Tibial nerve (tissue), 4 donors: ENCODE measurements at regions not wholly inside any gene's neighbourhood (a gene's known extent, or its start where the extent isn't known, plus 50 kb on each side); places are given as distances from the start of the nearest gene placed in this dataset.
"Not testable (repeated sequence)": the region's sequence is repeated elsewhere in the genome, so short reads cannot be mapped to it uniquely, and the experiment has no call there.

Experiments used
- DNase-seq, 2 donors: peaks; one replicate each; pipeline ENCODE4 v3.0.0-alpha.2; 2019; ENCODE audit warnings: low spot score in 2 of 2
- H3K27ac ChIP-seq, 4 donors: fragments of 200-600 bp; sonication (generic) in 3 of 4; one replicate each; pipeline ENCODE4 v1.5.1; 2017 to 2019; ENCODE audit warnings: mild to moderate bottlenecking in 1 of 4
- H3K27me3 ChIP-seq, 2 donors: fragments of 200-600 bp; sonication (generic) in 1 of 2; one replicate each; pipeline versions ENCODE4 v1.5.1 to v1.6.0; 2017 to 2019
- H3K36me3 ChIP-seq, 3 donors: fragments of 200-600 bp; sonication (generic); one replicate each; pipeline ENCODE4 v1.5.1; 2018 to 2019
- H3K4me1 ChIP-seq, 4 donors: fragments of 200-600 bp; sonication (generic) in 3 of 4; one replicate each; pipeline ENCODE4 v1.5.1; 2017 to 2019
- H3K4me3 ChIP-seq, 4 donors: fragments of 200-600 bp; sonication (generic) in 3 of 4; one replicate each; pipeline ENCODE4 v1.5.1; 2017 to 2019; ENCODE audit warnings: mild to moderate bottlenecking in 1 of 4, moderate library complexity in 1 of 4
- H3K9me3 ChIP-seq, 4 donors: fragments of 200-600 bp; sonication (generic) in 3 of 4; one replicate each; pipeline ENCODE4 v1.5.1; 2017 to 2019
- EP300 ChIP-seq, 2 donors: sonication (generic); formaldehyde crosslinking; IDR thresholded peaks; one replicate each; pipeline ENCODE4 v1.6.1; 2017; ENCODE audit warnings: antibody characterized with exemption in 2 of 2, mild to moderate bottlenecking in 1 of 2
- POLR2A ChIP-seq, 2 donors: fragments of 450-650 bp; IDR thresholded peaks; one replicate each; pipeline ENCODE4 v1.6.1; 2017; ENCODE audit warnings: antibody characterized with exemption in 2 of 2, mild to moderate bottlenecking in 2 of 2, moderate library complexity in 2 of 2
- WGBS, 2 donors: methylation state at CpG; one replicate each; pipeline ENCODE4 v1.1.5; 2018; 5-methylcytosine and 5-hydroxymethylcytosine counted together
- TF ChIP-seq, protein P1 (sequence below), 5 experiments: fragments of 200-600 bp in 3 of 5; fragments of 450-650 bp in 2 of 5; sonication (generic) in 3 of 5; IDR thresholded peaks; one replicate each; pipeline ENCODE4 v1.5.1; 2016 to 2019; ENCODE audit warnings: antibody characterized with exemption in 5 of 5, mild to moderate bottlenecking in 3 of 5, moderate library complexity in 2 of 5

DNA sequence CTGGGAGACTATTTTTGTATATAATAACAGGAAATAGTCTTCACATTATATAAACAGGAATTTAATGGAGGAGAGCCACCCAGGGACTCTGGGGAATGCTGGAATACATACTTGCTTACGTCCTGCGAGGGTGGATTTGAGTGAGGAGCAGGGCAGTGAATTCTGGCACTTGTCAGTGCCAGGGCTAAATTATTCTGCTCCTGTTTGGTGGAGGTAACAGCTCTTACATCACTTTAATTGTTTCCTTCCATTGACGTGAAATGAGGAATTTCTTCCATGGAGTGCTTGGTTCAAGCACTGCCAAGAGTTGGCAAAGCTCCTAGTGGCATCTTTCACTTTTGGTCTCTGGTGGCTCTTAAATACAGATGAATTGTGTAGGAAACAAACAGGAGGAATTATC lies 94.1 kb upstream of the GOLGA8J start:
- DNase-seq, result no peak
- peaks cover 0 to 5% (median 0%) of the 10 kb centered on the region in 4 donors for H3K4me1 ChIP-seq
- H3K27ac ChIP-seq, result no peak overlapping the region
- TF ChIP-seq POLR2A (IDR thresholded peaks at IDR 0.05), result no peak
- TF ChIP-seq EP300 (IDR thresholded peaks at IDR 0.05), result no peak
- 33 to 50% methylated on average over 3 of the region's 3 CpGs for WGBS, 2 donors
- no peaks in the 10 kb centered on the region for H3K9me3 ChIP-seq
- no peaks in the 10 kb centered on the region for H3K27me3 ChIP-seq
- H3K4me3 ChIP-seq, result no peak overlapping the region
- H3K36me3 ChIP-seq, result no peaks in the 10 kb centered on the region

DNA sequence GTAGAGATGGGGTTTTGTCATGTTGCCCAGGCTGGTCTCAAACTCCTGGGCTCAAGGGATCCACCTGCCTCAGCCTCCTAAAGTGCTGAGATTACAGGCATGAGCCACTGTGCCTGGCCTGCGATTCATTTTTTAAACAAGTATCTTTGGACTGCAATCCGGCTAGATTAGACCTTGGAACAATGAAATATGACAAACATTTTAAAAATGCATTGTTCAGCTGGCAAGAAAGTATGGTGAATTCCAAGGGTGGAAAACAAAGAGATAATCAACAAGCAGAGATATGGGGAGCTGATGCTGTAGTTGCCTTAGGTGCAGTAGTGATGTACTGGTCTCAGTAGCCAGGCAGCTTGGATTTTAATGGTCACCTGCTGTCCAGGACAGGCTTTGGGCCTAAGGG lies 95.8 kb upstream of the GOLGA8J start:
- no peaks in the 10 kb centered on the region for H3K9me3 ChIP-seq
- H3K4me1 ChIP-seq, result peaks cover 0 to 5% (median 0%) of the 10 kb centered on the region in 4 donors
- no peaks in the 10 kb centered on the region for H3K27me3 ChIP-seq
- TF ChIP-seq EP300 (IDR thresholded peaks at IDR 0.05), result no peak
- no peak for TF ChIP-seq POLR2A (IDR thresholded peaks at IDR 0.05)
- TF ChIP-seq, protein P1, sequence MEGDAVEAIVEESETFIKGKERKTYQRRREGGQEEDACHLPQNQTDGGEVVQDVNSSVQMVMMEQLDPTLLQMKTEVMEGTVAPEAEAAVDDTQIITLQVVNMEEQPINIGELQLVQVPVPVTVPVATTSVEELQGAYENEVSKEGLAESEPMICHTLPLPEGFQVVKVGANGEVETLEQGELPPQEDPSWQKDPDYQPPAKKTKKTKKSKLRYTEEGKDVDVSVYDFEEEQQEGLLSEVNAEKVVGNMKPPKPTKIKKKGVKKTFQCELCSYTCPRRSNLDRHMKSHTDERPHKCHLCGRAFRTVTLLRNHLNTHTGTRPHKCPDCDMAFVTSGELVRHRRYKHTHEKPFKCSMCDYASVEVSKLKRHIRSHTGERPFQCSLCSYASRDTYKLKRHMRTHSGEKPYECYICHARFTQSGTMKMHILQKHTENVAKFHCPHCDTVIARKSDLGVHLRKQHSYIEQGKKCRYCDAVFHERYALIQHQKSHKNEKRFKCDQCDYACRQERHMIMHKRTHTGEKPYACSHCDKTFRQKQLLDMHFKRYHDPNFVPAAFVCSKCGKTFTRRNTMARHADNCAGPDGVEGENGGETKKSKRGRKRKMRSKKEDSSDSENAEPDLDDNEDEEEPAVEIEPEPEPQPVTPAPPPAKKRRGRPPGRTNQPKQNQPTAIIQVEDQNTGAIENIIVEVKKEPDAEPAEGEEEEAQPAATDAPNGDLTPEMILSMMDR (IDR thresholded peaks at IDR 0.05), result no peak
- no peak for DNase-seq
- H3K27ac ChIP-seq, result no peak overlapping the region
- no peaks in the 10 kb centered on the region for H3K36me3 ChIP-seq
- 45 to 48% methylated on average over 2 of the region's 2 CpGs for WGBS, 2 donors
- H3K4me3 ChIP-seq, result no peak overlapping the region

DNA sequence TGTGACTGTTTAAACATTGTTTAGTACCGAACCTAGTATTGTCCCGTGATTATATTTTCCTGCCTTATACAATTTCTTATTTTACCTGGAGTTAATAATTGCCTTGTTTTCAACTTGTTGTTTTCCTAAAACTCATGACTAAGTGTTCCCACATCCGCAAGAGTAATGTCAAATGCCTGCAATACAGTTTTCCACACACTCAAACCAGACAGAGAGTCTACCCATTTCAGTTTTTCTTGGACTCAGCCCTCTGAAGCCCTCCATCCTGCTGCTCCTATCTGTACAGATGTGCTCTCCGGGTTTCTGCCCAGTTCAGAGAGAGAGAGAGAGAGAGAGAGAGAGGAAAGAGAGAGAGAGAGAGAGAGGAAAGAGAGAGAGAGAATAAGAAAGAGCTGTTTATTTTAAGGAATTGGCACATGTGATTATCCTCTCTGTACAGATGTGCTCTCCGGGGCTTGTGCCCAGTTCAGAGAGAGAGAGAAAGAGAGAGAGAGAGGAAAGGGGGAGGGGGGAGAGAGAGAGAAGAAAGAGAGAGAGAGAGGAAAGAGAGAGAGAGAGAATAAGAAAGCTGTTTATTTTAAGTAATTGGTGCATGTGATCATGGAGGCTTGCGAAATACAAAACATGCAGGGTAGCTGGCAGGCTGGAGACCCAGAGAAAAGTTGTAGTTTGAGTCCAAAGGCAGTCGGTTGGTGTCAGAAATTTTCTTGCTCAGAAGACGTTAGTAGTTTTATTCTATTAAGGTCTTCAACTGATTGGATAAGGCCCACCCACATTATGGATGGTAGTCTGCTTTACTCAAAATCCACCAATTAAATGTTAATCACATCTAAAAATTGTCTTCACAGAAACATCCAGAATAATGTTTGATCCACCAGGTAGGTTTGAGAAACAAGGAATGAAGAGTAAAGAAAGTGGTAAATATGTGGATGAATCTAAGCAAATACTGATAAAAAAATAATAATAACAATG lies 104.1 kb upstream of the GOLGA8J start:
- Histone ChIP-seq H3K27me3 (no peaks in the 10 kb centered on the region), H3K4me1 (peaks cover 0 to 7% (median 0%) of the 10 kb centered on the region in 4 donors), H3K4me3 (no peak overlapping the region), H3K9me3 (no peaks in the 10 kb centered on the region), H3K27ac (peak overlapping the region in 1 of 4 donors; percentile 13), H3K36me3 (no peaks in the 10 kb centered on the region)
- WGBS, 2 donors, result 62 to 69% methylated on average over 8 of the region's 8 CpGs
- DNase-seq, result no peak
- TF ChIP-seq, protein P1 (IDR thresholded peaks at IDR 0.05), result peak in 4 of 5 experiments; percentile 9 to 66 (median 40)
- no peak for TF ChIP-seq EP300 (IDR thresholded peaks at IDR 0.05)

DNA sequence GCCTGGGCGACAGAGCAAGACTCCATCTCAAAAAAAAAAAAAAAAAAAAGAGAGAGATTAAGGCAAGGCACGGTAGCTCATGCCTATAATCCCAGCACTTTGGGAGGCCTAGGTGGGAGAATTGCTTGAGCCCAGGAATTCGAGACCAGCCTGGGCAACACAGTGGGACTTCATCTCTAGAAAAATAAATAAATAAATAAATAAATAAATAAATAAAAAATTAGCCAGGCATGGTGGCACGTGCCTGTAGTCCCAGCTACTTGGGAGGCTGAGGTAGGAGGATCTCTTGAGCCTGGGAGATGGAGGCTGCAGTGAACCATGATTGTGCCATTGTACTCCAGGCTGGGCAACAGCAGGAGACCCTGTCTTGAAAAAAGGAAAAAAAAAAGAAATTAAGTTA lies 108.7 kb upstream of the GOLGA8J start:
- peaks cover 0 to 11% (median 0%) of the 10 kb centered on the region in 4 donors for H3K4me1 ChIP-seq
- H3K9me3 ChIP-seq, H3K4me3 ChIP-seq, H3K27me3 ChIP-seq, DNase-seq, H3K36me3 ChIP-seq, H3K27ac ChIP-seq: not testable (repeated sequence)
- WGBS, 2 donors, result 90 to 96% methylated on average over 4 of the region's 4 CpGs

DNA sequence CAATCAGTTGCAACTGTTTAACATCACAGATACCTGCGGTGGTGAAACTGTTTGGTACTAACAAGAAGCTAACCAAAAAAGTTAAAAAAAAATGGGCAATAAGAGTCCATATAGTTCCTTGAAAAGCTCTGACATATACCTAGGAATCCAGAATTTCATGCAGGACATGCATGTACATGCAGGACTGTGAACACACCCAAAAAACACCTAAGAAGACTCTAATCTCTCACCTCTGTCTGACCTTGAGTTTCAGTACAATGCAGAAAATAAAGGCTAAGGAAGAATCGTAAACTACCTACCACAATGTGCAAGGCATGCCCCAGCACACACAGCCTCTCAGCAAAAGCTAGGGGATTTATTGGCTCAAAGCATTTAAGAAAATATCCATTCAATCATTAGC lies 110.7 kb upstream of the GOLGA8J start:
- H3K36me3 ChIP-seq, result no peaks in the 10 kb centered on the region
- peaks cover 0 to 8% (median 0%) of the 10 kb centered on the region in 4 donors for H3K4me1 ChIP-seq
- TF ChIP-seq POLR2A (IDR thresholded peaks at IDR 0.05) (no peak), EP300 (IDR thresholded peaks at IDR 0.05) (no peak)
- TF ChIP-seq, protein P1 (IDR thresholded peaks at IDR 0.05), result no peak
- DNase-seq, result no peak
- H3K27ac ChIP-seq, result no peak overlapping the region
- peaks cover 0 to 8% (median 0%) of the 10 kb centered on the region in 4 donors for H3K9me3 ChIP-seq
- H3K27me3 ChIP-seq, result peaks cover 0 to 8% of the 10 kb centered on the region in 2 donors
- 95 to 97% methylated on average over 2 of the region's 2 CpGs for WGBS, 2 donors
- H3K4me3 ChIP-seq, result no peak overlapping the region

DNA sequence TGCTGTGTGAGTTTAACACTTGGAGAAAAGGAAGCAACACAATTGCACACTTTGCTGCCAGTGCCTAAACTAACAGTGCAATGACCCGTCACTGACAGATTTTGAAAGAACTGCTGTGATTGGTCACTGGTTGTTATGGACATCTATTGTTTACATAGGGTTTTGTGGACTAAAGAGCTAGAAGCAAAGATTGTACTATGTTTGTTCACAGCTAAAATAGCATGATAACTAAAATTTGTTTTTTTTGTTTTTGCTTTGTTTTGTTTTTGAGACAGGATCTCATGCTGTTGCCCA lies 112.4 kb upstream of the GOLGA8J start:
- no peak overlapping the region for H3K27ac ChIP-seq
- no peak overlapping the region for H3K4me3 ChIP-seq
- peaks cover 0 to 8% (median 0%) of the 10 kb centered on the region in 4 donors for H3K9me3 ChIP-seq
- no peaks in the 10 kb centered on the region for H3K36me3 ChIP-seq
- 24 to 29% methylated on average over 1 of the region's 1 CpG for WGBS, 2 donors
- H3K4me1 ChIP-seq, result peaks cover 0 to 8% (median 0%) of the 10 kb centered on the region in 4 donors
- no peak for DNase-seq
- TF ChIP-seq POLR2A (IDR thresholded peaks at IDR 0.05), result no peak
- TF ChIP-seq, protein P1 (IDR thresholded peaks at IDR 0.05), result no peak
- no peak for TF ChIP-seq EP300 (IDR thresholded peaks at IDR 0.05)
- H3K27me3 ChIP-seq, result peaks cover 0 to 14% of the 10 kb centered on the region in 2 donors
